ENCODE measurements at regions not wholly inside any gene's neighbourhood (a gene's known extent, or its start where the extent isn't known, plus 50 kb on each side); places are given as distances from the start of the nearest gene placed in this dataset.

- Histone ChIP-seq H3K4me3 (ENCODE audit: low read depth, low read length) (no peak overlapping the region), H3K27me3 (ENCODE audit: control insufficient read depth, insufficient read depth, low read length) (no peaks in the 10 kb centered on the region), H3K27ac (ENCODE audit: low read depth, low read length) (no peak overlapping the region), H3K9me3 (ENCODE audit: control insufficient read depth, insufficient read depth, low read length) (no peaks in the 10 kb centered on the region)
- ChIA-PET CTCF (no interaction called here), POLR2A (no interaction called here)
- TF ChIP-seq CTCF (IDR thresholded peaks at IDR 0.05; ENCODE audit: low read depth, low read length), result no peak
- DNase-seq (ENCODE audit: low read depth, low spot score), result no peak
Measured at GRCh38 chr2:126515471-126515870, 140.5 kb upstream of the GYPC start.

GRCh38 chr2:126518196-126518595 lies 137.8 kb upstream of the GYPC start:
- TF ChIP-seq CTCF (IDR thresholded peaks at IDR 0.05; ENCODE audit: low read depth, low read length), result no peak
- POLR2A ChIA-PET, result no interaction called here
- DNase-seq (ENCODE audit: low read depth, low spot score), result no peak
- H3K9me3 ChIP-seq (ENCODE audit: control insufficient read depth, insufficient read depth, low read length), result no peaks in the 10 kb centered on the region
- CTCF ChIA-PET, result interaction anchor here (2.2 kb wide), 1 partner anchor 10 kb away, joined by 11 read pairs; no protein-coding TSS in a partner anchor
- no peak overlapping the region for H3K27ac ChIP-seq (ENCODE audit: low read depth, low read length)
- H3K27me3 ChIP-seq (ENCODE audit: control insufficient read depth, insufficient read depth, low read length), result no peaks in the 10 kb centered on the region
- H3K4me3 ChIP-seq (ENCODE audit: low read depth, low read length), result no peak overlapping the region

- ChIA-PET POLR2A (interaction anchor here (1.0 kb wide), 1 partner anchor 249 kb away, joined by 5 read pairs; no protein-coding TSS in a partner anchor), CTCF (interaction anchor here (0.7 to 5.6 kb wide), 17 partner anchors 9 to 444 kb away, joined by 3 to 118 read pairs (median 5); no protein-coding TSS in a partner anchor)
- TF ChIP-seq CTCF (IDR thresholded peaks at IDR 0.05; ENCODE audit: low read depth, low read length), result peak; percentile 65
- DNase-seq (ENCODE audit: low read depth, low spot score), result peak; percentile 13
- H3K27ac ChIP-seq (ENCODE audit: low read depth, low read length), result no peak overlapping the region
- H3K4me3 ChIP-seq (ENCODE audit: low read depth, low read length), result no peak overlapping the region
- H3K27me3 ChIP-seq (ENCODE audit: control insufficient read depth, insufficient read depth, low read length), result no peaks in the 10 kb centered on the region
- H3K9me3 ChIP-seq (ENCODE audit: control insufficient read depth, insufficient read depth, low read length), result no peaks in the 10 kb centered on the region
Measured at GRCh38 chr2:126527836-126528490, 128.0 kb upstream of the GYPC start.

- Histone ChIP-seq H3K4me3 (ENCODE audit: low read depth, low read length) (no peak overlapping the region), H3K27me3 (ENCODE audit: control insufficient read depth, insufficient read depth, low read length) (no peaks in the 10 kb centered on the region), H3K27ac (ENCODE audit: low read depth, low read length) (no peak overlapping the region), H3K9me3 (ENCODE audit: control insufficient read depth, insufficient read depth, low read length) (no peaks in the 10 kb centered on the region)
- CTCF ChIA-PET, result interaction anchor here (1.0 kb wide), 1 partner anchor 246 kb away, joined by 7 read pairs; no protein-coding TSS in a partner anchor
- no peak for TF ChIP-seq CTCF (IDR thresholded peaks at IDR 0.05; ENCODE audit: low read depth, low read length)
- POLR2A ChIA-PET, result no interaction called here
- no peak for DNase-seq (ENCODE audit: low read depth, low spot score)
Measured at GRCh38 chr2:126531029-126531428, 124.9 kb upstream of the GYPC start.

- CTCF ChIA-PET, result interaction anchor here (0.8 kb wide), 1 partner anchor 243 kb away, joined by 3 read pairs; no protein-coding TSS in a partner anchor
- POLR2A ChIA-PET, result no interaction called here
Measured at GRCh38 chr2:126534478-126534877, 121.5 kb upstream of the GYPC start.

More at GRCh38 chr2:126534478-126534877, 121.5 kb upstream of the GYPC start:
- no peak overlapping the region for H3K4me3 ChIP-seq (ENCODE audit: low read depth, low read length)
- no peaks in the 10 kb centered on the region for H3K27me3 ChIP-seq (ENCODE audit: control insufficient read depth, insufficient read depth, low read length)
- no peak for TF ChIP-seq CTCF (IDR thresholded peaks at IDR 0.05; ENCODE audit: low read depth, low read length)
- H3K27ac ChIP-seq (ENCODE audit: low read depth, low read length), result no peak overlapping the region
- DNase-seq (ENCODE audit: low read depth, low spot score), result no peak
- H3K9me3 ChIP-seq (ENCODE audit: control insufficient read depth, insufficient read depth, low read length), result no peaks in the 10 kb centered on the region
